ENCODE measurements at regions not wholly inside any gene's neighbourhood (a gene's known extent, or its start where the extent isn't known, plus 50 kb on each side); places are given as distances from the start of the nearest gene placed in this dataset.
"Not testable (repeated sequence)": the region's sequence is repeated elsewhere in the genome, so short reads cannot be mapped to it uniquely, and the experiment has no call there.

GRCh38 chr6:148001844-148002642 is 340.6 kb upstream of the SASH1 start:
- H3K27ac ChIP-seq, result no peak overlapping the region
- TF ChIP-seq CTCF (IDR thresholded peaks at IDR 0.05) (no peak), ZFX (IDR thresholded peaks at IDR 0.05; ENCODE audit: borderline replicate concordance) (no peak)

- TF ChIP-seq ZFX (IDR thresholded peaks at IDR 0.05; ENCODE audit: borderline replicate concordance) (no peak), CTCF (IDR thresholded peaks at IDR 0.05) (no peak)
- no peak overlapping the region for H3K27ac ChIP-seq
Observed at GRCh38 chr6:148004651-148005050, 338.0 kb upstream of the SASH1 start.

- H3K27ac ChIP-seq, result no peak overlapping the region
- no peak for TF ChIP-seq CTCF (IDR thresholded peaks at IDR 0.05)
- TF ChIP-seq ZFX (IDR thresholded peaks at IDR 0.05; ENCODE audit: borderline replicate concordance), result no peak
Observed at GRCh38 chr6:148005806-148006205, 336.8 kb upstream of the SASH1 start.

GRCh38 chr6:148010516-148010915 is 332.1 kb upstream of the SASH1 start:
- not testable (repeated sequence) for H3K27ac ChIP-seq

GRCh38 chr6:148016013-148016412 is 326.6 kb upstream of the SASH1 start:
- H3K27ac ChIP-seq, result no peak overlapping the region

GRCh38 chr6:148021165-148021564 is 321.5 kb upstream of the SASH1 start:
- no peak for TF ChIP-seq ZFX (IDR thresholded peaks at IDR 0.05; ENCODE audit: borderline replicate concordance)
- TF ChIP-seq CTCF (IDR thresholded peaks at IDR 0.05), result no peak
- H3K27ac ChIP-seq, result no peak overlapping the region

More at GRCh38 chr6:148016013-148016412, 326.6 kb upstream of the SASH1 start:
- TF ChIP-seq ZFX (IDR thresholded peaks at IDR 0.05; ENCODE audit: borderline replicate concordance), result no peak
- no peak for TF ChIP-seq CTCF (IDR thresholded peaks at IDR 0.05)

- H3K27ac ChIP-seq, result no peak overlapping the region
- TF ChIP-seq CTCF (IDR thresholded peaks at IDR 0.05) (no peak), ZFX (IDR thresholded peaks at IDR 0.05; ENCODE audit: borderline replicate concordance) (no peak)
Observed at GRCh38 chr6:148021699-148022098, 320.9 kb upstream of the SASH1 start.

- H3K27ac ChIP-seq, result not testable (repeated sequence)
Observed at GRCh38 chr6:148022279-148022678, 320.4 kb upstream of the SASH1 start.
